Fibroblast of skin of left quadriceps (primary cell): ENCODE measurements at regions not wholly inside any gene's neighbourhood (a gene's known extent, or its start where the extent isn't known, plus 50 kb on each side); places are given as distances from the start of the nearest gene placed in this dataset.
"Not testable (repeated sequence)": the region's sequence is repeated elsewhere in the genome, so short reads cannot be mapped to it uniquely, and the experiment has no call there.

Experiments
- DNase-seq, 2 experiments: peaks; one replicate each; pipeline ENCODE4 v3.0.0-alpha.2; 2013; ENCODE audit warnings: low read depth in 2 of 2

GRCh38 chr5:18534119-18534518, 899.9 kb downstream of the TAF11L14 start:
- DNase-seq: no peak

- DNase-seq: not testable (repeated sequence)
These were observed 901.5 kb downstream of the TAF11L14 start for GRCh38 chr5:18535753-18536152.

- no peak for DNase-seq
These were observed 910.2 kb downstream of the TAF11L14 start for GRCh38 chr5:18544421-18544820.

DNA sequence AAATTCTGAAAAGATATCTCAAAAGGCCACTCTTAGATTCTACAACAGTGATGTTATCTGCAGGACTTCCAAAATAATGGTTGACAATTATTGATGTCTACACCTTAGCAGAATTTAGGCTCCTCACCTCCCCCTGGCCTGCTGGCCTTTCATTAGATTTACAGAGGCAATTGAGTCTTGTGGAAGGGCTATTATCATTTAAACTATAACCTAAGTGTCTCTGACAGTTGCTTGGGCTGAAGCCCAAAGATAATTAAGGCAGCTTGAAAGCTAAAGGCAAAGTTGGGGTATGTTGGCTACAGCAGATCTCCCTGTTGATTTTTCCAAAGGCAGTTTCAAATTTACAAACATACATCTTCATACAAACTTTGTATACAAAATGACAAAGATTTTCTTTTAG, 912.3 kb downstream of the TAF11L14 start:
- no peak for DNase-seq

- no peak for DNase-seq
These were observed 917.5 kb downstream of the TAF11L14 start for GRCh38 chr5:18551716-18552115.

- peak; percentile 15 to 16 for DNase-seq
These were observed 919.0 kb downstream of the TAF11L14 start for GRCh38 chr5:18553269-18553668.

- no peak for DNase-seq
These were observed 926.3 kb downstream of the TAF11L14 start for GRCh38 chr5:18560602-18561001.

DNA sequence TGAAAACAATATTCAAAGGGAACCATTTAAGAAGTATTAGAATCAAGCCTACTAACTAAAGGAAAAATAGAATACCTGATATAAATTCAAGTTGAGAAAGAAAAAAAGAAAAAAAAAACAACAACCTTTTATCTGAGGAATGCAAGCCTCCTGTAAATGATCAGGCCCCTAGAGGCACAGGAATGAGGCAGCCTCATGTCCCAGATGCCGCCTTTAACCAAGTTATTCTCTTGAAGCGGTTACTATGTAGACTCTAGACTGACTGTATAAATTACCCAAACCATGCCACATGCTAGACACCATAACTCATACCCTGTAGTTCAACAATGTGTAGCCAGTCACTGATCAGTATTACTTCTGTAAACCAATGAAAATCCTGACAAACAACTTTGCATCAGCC, 929.6 kb downstream of the TAF11L14 start:
- DNase-seq: no peak

- no peak for DNase-seq
These were observed 932.4 kb downstream of the TAF11L14 start for GRCh38 chr5:18566671-18567070.

- no peak for DNase-seq
These were observed 942.3 kb downstream of the TAF11L14 start for GRCh38 chr5:18576586-18576985.

DNA sequence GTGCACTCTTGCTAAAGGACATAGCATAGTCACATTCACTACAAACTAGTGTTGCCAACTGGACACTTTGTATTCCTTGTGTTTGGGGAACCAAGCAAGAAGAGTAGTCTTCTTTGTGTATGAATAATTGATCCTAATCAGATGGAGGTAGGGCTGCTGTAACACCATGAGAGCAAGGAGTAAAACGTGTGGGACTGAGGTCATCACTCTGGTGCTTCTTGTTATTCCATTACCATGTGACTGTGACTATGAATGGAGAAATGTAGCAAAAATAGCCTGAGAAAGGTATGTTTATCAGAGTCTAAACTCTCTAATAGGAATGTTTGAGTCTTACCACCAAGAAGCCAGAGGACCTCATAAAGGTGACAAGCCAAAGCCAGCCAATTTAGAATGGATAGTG, 966.9 kb downstream of the TAF11L14 start:
- no peak for DNase-seq

- no peak for DNase-seq
These were observed 968.1 kb downstream of the TAF11L14 start for GRCh38 chr5:18602402-18602801.

GRCh38 chr5:18605186-18605585, 970.9 kb downstream of the TAF11L14 start:
- no peak for DNase-seq

GRCh38 chr5:18607570-18607969, 973.3 kb downstream of the TAF11L14 start:
- no peak for DNase-seq

DNA sequence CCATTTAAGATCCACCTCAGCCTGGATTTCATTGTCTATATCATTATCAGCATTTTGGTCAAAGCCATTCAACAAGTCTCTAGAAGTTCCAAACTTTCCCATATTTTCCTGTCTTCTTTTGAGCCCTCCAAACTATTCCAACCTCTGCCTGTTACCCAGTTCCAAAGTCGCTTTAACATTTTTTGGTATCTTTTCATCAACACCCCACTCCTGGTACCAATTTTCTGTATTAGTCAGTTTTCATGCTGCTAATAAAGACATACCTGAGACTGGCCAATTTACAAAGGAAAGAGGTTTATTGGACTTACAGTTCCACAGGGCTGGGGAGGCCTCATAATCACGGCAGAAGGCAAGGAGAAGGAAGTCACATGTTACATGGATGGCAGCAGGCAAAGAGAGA, 982.9 kb downstream of the TAF11L14 start:
- DNase-seq: not testable (repeated sequence)

DNA sequence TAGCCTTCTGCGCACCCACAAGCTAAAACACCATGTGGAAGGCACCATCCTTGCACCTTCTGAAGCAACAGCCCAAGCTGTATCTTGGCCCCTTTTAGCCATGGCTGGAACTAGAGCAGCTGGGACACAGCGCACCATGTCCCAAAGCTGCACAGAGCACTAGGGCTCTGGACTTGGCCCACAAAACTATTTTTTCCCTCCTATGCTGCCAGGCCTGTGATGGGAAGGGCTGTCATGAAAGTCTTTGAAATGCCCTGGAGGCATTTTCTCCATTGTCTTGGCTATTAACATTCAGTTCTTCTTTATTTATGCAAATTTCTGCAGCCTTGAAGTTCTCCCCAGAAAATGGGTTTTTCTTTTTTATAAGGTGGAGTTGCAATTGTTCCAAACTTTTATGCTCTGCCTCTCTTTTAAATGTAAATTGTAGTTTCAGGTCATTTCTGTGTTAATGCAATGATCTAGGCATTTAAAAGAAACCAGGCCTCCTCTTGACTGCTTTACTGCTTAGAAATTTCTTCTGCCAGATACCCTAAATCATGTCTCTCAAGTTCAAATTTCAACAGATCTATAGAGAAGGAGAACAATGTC, 996.3 kb downstream of the TAF11L14 start:
- DNase-seq: no peak

DNA sequence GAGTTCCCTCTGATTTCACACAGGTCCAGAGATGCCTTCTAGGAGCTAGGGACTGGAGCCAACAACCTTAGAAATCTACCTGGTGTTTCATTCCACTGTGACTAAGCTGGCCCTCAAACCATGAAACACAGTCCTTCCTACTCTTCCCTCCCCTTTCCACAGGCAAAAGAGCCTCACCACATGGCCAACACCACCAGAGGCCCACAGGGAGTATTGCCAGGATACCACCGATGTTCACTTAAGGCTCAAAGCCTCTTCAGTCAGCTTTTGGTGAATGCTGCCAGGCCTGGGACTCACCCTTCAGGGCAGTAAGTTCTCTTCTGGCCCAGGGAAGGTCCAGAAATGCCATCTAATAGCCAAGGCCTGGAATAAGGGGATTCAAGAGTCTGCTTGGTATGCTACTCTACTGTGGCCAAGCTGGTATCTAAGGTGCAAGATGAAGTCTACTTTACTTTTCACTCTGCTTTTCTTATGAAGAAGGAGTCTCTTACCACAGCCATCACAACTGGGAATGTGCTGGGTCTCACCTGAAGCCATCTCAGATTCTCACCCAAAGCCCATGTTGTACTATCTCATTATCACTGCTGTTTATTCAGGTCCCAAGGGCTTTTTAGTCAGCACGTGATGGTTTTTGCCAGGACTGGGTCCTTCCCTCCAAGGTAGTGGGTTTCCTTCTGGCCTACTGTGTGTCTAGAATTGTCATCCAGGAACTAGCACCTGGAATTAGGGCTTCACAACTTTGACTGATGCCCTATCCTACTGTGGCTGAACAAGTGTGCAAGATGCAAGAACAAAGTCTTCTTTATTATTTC, 1018.4 kb downstream of the TAF11L14 start:
- DNase-seq: no peak

GRCh38 chr5:18653216-18653752, 1019.0 kb downstream of the TAF11L14 start:
- DNase-seq: no peak

- no peak for DNase-seq
These were observed 1026.3 kb downstream of the TAF11L14 start for GRCh38 chr5:18660511-18660910.

GRCh38 chr5:18662231-18662630, 1028.0 kb downstream of the TAF11L14 start:
- DNase-seq: no peak

DNA sequence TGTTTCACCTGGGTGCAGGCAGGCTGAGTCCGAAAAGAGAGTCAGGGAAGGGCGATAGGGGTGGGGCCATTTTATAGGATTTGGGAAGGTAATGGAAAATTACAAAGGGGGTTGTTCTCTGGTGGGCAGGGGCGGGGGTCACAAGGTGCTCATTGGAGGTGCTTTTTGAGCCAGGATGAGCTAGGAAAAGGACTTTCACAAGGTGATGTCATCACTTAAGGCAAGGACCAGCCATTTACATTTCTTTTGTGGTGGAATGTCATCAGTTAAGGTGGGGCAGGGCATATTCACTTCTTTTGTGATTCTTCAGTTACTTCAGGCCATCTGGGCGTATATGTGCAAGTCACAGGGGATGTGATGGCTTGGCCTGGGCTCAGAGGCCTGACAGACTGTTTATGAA, 1040.0 kb downstream of the TAF11L14 start:
- DNase-seq: not testable (repeated sequence)

- DNase-seq: no peak
These were observed 1040.8 kb downstream of the TAF11L14 start for GRCh38 chr5:18675041-18675440.

- no peak for DNase-seq
These were observed 1052.0 kb downstream of the TAF11L14 start for GRCh38 chr5:18686253-18686652.
